Esophagus muscularis mucosa (tissue), 3 donors: ENCODE measurements at regions not wholly inside any gene's neighbourhood (a gene's known extent, or its start where the extent isn't known, plus 50 kb on each side); places are given as distances from the start of the nearest gene placed in this dataset.

Experiments
- POLR2A ChIP-seq: fragments of 450-650 bp; IDR thresholded peaks from one replicate; pipeline ENCODE4 v1.6.1; 2017; ENCODE audit warnings: antibody characterized with exemption, moderate library complexity, mild to moderate bottlenecking, low read depth
- POLR2AphosphoS5 ChIP-seq, 2 donors: sonication (generic); formaldehyde crosslinking; IDR thresholded peaks; one replicate each; pipeline ENCODE4 v1.6.1; 2017; ENCODE audit warnings: antibody characterized with exemption in 2 of 2
- TF ChIP-seq, protein P1 (sequence below), 3 experiments: fragments of 200-600 bp in 2 of 3; fragments of 450-650 bp in 1 of 3; sonication (generic) in 2 of 3; IDR thresholded peaks; one replicate each; pipeline ENCODE4 v1.5.1; 2017 to 2019; ENCODE audit warnings: antibody characterized with exemption in 3 of 3, mild to moderate bottlenecking in 2 of 3, moderate library complexity in 1 of 3

DNA sequence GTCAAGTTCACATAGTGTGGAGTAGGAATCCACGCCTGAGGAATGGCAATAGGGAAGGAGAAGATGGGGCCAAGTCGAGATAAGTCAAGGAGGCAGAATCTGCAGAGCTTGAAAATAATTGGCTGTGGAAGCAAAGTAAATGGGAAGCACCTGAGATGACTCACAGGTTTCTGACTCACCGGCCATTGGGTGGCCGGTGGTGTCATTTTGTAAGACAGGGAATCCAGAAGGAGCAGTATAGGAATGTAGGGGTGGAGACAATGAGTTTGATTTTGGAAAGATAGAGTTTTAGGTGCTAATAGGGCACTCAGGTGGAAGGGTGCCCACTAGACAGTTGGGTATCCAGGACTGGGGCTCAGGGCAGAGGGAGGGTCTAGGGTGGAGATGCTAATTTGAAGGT lies 201.0 kb upstream of the MAMLD1 start:
- TF ChIP-seq, protein P1, sequence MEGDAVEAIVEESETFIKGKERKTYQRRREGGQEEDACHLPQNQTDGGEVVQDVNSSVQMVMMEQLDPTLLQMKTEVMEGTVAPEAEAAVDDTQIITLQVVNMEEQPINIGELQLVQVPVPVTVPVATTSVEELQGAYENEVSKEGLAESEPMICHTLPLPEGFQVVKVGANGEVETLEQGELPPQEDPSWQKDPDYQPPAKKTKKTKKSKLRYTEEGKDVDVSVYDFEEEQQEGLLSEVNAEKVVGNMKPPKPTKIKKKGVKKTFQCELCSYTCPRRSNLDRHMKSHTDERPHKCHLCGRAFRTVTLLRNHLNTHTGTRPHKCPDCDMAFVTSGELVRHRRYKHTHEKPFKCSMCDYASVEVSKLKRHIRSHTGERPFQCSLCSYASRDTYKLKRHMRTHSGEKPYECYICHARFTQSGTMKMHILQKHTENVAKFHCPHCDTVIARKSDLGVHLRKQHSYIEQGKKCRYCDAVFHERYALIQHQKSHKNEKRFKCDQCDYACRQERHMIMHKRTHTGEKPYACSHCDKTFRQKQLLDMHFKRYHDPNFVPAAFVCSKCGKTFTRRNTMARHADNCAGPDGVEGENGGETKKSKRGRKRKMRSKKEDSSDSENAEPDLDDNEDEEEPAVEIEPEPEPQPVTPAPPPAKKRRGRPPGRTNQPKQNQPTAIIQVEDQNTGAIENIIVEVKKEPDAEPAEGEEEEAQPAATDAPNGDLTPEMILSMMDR (IDR thresholded peaks at IDR 0.05), result no peak
- no peak for TF ChIP-seq POLR2AphosphoS5 (IDR thresholded peaks at IDR 0.05)
- no peak for TF ChIP-seq POLR2A
